Pulmonary artery endothelial cell (primary cell): ENCODE measurements at regions not wholly inside any gene's neighbourhood (a gene's known extent, or its start where the extent isn't known, plus 50 kb on each side); places are given as distances from the start of the nearest gene placed in this dataset.
"Not testable (repeated sequence)": the region's sequence is repeated elsewhere in the genome, so short reads cannot be mapped to it uniquely, and the experiment has no call there.

Source experiments
- DNase-seq: peaks from one replicate; pipeline ENCODE4 v3.0.0-alpha.2; 2011; ENCODE audit warnings: low read depth, low spot score

DNA sequence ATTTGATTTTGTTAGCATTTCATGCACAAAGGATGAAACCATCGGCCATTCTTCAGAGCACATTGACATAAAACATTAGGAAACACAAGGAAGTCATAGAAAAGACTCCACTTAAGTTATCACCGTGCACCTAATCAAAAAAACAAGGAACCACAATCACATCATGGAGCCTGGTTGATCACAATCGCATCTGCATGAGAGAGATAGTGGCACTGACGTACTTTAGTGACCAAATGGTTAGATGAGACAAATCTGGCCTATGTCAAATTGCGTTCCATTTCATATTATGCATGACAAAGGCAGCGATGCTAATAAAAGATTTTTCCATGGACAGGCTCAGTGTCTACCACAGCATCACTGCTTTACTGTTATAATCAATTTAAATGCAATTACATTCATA, 571.8 kb upstream of the ADGRL2 start:
- DNase-seq, result no peak

DNA sequence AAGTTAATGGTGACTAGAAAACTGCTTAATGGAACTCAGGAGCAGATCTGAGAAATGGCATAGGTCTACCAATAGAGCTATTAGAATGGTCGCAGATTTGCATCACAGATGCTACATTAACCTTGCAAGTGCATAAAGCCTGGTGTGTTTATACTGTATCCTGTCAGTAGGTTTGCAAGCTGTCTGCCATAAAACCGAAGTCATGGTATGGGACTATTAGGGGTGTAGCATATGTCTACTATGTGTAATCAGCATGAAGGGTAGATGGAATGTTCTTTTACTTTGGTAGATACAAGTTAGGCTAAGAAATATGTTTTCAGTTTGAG, 574.2 kb upstream of the ADGRL2 start:
- DNase-seq, result no peak

DNA sequence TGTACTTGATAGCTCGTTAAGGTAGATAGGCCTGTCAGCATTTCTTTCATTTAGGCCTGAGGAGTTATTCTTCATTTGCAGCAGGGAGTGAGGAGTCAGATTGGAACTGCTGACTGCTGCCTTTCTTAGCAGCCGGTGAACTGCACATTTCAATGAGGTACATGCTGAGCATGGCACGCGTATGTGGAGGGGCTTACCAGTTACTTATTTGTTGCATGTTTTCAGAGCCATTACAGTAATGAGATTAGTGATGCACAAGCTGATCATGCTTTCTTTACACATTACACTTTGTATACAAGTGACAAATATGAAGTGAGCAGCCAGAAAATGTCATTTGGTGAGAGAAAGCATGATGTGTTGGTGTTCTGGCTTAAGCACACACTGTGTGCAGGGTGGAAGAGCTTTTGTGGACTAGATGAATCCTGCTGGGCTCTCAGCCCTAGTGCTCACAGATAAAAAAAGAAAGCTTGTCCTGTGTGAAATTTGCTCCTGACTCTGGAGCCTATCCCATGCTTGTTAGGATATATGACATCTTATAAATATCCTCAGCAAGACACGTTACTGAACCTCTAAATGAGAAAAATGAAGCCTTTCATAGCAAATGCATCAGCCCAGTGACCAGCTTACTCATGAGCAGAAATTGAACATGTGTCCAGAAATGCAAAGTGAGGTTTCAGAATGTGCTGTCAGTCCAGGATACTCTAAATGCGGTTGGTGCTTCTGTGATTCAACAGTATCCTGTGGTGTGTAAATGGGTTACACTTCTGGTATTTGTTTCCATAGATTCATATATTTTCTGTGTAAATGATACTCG, 574.7 kb upstream of the ADGRL2 start:
- DNase-seq, result no peak

DNA sequence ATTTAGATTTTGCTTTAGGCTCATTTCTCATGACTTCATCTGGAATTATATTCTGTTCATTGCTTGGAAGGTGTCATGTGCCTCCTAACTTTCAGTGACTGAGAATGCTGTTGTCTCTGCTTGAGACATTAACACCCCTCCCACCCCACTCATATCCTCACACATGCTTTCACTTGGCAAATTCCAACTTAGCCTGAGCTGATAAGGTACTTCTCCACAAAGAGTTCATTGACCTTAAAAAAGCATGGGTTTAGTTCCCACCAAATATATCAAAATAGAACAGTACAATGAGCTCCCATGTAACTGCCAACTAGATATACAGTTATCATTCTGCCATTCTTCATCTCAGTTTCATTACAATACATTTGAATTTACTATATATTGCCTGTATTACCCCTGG, 576.5 kb upstream of the ADGRL2 start:
- no peak for DNase-seq

DNA sequence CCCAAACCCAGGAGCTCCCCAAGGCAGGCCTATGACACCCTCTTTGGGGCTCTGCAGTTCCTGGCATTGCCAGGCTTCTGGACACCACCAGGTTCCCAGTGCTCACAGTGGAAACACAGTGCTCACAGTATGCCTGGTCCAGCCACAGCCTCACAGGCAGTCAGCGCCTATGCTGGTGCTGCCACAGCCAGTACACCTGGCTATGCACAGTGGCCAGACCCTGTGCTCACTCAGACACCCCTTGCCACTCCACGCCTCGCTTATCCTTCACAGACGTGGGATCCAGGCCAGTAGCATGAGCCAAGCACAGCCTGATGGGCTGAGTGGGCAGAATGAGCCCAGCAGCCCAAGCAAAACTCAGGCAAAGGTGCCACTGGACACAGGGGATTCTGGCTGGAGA, 579.2 kb upstream of the ADGRL2 start:
- DNase-seq, result no peak

DNA sequence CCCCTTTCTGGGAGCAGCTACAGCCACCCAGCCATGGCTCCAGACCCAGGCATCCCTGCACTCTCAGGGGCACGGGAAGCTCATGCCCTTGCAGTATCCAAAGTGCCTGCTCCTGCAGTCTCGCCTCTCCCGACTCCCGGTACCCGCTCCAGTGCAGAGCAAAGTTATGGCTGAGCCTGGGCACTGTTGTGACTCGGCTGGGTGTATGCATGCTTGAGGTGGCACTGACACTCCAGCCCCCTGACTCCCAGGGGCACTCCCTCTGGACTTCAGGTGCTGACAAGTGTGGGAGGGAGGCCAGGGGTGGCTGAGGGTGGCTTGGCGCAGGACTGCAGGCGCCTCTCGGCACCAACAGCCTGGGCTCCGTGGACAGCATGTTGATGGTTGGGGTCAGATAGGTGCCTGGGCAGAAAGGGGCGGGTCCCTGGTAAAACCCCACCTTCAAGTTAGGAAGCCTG, 580.1 kb upstream of the ADGRL2 start:
- DNase-seq, result no peak

DNA sequence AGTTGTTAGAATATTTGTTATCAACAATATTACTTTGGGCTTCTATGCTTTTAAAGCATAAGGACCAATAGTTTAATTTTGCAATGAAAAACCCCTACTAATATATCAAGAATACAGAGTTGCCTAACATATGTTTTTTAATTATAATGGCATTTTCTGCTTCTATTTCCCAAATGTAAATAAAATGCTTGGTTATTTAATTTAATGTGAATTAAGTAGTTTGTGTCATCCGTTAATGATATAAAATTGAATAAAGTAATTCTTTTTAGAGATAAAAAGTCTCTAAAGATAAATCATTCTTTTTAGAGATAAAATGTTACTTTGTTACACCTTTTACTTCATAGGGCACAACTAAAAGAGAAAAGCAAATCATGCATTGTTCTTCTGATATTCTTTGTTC, 583.7 kb upstream of the ADGRL2 start:
- no peak for DNase-seq

DNA sequence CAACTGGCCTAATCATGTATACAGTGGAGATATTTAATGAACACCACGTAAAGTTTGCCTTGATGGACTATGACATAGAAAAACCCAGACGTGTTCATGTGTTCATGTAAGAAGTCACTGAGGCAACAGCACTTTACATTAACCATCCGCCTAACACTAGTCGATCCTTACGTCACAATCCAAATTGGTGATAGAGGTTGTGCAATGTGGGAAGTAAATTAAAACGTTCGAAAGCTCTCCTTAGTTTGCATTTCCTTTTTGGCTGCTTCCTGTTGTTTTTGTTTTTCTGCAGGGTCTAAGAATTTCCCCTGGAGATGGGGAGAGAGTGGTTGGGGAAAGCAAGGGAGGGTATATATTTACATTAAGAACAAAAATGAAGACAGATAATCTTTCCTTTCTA, 587.5 kb upstream of the ADGRL2 start:
- no peak for DNase-seq

DNA sequence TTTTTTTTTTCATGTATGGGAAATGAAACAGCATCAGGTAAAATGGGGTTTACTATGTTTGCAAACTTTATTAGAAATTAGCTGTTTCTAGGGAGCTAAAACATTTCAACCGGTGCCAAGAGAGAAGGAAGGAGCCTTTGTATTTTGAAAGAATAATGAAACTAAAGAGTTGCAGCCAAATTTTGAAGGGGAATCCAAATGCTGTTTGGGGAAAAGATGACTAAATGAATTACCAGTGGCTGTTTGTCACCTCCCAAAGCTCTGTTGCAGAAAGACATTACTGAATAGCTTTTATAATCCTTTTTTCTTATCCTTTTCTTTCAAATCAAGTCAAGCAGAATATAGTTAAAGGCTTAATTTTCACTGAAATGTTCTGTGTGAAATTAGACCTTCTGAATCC, 591.3 kb upstream of the ADGRL2 start:
- no peak for DNase-seq

DNA sequence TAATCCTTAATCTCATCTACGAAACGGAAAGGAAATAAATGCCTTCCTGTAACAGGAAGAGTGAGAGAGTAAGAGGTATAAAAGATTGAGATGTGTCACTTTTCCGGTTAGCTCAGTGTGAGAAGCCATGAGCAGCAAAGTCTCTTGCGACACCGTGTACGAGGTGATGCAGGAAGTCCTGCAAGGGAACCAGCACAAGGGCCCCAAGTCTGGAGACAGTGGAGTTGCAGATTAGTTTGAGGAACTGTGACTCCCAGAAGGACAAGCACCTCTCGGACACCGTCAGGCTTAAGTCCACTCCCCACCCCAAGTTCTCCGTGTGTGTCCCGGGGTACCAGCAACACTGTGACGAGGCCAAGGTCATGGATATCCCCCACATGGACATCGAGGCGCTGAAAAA, 592.3 kb upstream of the ADGRL2 start:
- DNase-seq, result no peak

DNA sequence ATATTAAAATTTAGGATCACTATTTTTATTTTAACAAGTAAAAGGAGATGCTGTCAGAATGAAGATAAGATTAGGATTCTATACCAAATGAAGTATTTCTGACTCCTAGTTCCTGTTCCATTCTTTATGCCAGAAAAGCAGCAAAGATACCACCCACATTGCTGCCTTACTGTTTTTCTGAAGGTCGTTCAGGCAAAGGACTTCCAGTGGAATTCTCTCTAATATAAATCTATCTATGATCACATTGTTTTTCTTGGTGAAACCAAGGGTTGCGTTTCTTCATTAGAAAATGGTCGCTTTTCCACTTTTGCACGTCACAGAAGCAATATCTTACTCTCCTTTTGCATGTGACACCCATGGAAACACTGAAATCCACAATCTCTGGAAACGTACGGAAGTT, 594.8 kb upstream of the ADGRL2 start:
- no peak for DNase-seq

DNA sequence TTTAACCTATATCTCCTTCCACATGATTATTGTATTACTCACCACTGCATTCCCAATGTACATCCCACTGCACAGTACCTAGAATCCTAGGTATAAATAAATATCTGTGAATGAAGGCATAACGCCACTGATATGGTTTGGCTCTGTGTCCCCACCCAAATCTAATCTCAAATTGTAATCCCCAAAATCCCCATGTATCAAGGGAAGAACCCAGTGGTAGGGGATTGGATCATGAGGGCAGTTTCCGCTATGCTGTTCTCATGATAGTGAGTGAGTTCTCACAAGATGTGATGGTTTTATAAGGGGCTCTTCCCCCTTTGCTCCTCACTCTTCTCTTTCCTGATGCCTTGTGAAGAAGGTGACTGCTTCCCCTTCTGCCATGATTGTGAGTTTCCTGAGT, 599.0 kb upstream of the ADGRL2 start:
- DNase-seq, result no peak

DNA sequence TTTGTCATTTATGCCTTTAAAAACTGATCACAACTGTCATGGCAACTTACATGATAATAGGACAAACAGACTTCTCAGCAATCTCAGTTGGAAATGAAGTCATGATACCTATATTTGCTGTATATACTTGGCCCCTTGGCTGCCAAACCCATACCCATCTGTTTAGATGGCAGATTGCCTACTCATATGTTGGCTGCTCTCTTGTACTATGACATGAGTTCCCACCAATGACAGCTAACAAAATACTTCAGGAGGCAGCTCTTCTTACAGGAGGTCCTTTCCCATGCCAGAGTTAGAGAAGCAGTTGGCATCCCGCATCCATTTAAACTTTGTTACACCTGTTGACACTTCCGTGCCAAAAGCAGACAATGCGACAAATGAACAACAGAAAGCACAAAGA, 603.1 kb upstream of the ADGRL2 start:
- DNase-seq, result no peak

DNA sequence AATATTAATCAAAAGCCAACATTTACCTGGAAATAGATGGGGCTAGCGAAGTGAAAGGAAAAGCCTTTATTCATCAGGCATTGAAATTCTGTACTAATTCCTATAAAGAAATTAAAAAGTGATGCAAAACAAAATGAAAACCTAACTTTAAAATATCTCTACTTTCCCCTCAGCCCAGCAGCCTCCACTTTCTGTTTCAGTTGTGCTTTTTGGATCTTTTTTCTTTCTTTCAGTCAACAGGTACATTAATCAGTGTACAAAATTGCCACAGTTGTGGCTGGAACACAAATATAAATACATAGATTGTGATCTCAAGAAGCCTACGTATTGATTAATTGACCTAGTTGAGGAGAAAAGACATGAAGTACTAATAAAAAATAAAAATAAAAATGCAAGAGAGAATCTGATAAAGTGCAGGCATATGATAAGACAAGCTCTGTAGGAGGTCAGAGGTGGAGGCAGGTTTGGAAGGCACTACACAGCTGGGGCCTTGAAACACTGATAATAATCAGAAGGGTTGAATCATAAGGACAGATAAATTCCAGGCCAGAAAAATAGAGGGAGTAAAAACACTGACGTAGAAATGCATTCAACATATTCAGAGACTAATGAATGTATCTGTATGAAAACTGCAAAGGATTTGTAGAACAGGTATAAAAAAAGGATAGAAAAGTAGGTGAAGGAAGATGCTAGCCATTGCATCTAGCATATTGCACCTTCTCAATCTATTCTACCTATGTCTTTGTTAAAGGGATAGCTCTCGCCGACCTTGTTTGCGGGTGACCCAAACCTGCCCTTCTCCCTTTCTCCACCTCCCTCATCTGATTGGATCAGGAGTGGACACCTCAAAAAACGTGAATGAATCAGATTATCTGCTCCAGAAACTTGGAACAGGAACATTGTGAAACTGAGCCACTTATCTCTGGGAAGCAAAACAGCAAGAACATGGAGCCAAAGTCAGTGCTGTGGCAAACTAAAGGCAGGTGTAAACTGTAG, 607.8 kb upstream of the ADGRL2 start:
- no peak for DNase-seq

DNA sequence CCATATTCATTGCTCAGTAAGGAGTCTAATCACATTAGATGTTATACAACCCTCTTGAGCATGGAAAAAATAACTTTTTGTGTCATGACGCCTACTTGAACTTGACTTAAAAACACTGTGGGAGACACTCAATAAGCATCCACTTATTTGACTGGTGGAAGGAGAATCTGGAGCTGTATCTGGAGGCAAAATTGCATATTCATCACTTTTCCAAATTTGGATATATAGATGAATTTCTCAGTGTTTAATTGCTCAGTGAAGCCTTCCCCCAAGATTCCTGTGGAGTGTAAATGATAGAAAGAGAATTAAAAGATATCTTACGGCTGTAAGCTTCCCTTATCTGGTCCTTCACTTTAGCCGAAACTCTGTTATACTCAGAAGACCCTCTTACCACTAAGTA, 610.7 kb upstream of the ADGRL2 start:
- DNase-seq, result no peak

DNA sequence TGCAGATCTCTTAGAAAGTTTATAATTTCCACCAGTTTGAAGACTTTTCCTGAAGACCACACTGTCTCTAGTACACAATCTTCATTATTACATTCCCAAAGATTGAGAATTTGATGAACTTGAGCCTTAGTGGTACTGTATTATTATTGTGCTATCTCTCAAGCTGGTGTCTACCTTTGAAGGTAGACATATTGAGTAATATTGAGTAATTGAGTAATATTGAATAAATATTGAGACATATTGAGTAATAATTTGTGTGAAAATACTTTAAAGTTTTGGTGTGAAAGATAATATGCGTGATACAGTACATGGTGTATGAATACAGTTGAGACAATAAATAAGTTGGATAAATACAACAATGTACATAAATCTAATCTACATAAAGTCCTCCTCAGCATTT, 613.1 kb upstream of the ADGRL2 start:
- no peak for DNase-seq

DNA sequence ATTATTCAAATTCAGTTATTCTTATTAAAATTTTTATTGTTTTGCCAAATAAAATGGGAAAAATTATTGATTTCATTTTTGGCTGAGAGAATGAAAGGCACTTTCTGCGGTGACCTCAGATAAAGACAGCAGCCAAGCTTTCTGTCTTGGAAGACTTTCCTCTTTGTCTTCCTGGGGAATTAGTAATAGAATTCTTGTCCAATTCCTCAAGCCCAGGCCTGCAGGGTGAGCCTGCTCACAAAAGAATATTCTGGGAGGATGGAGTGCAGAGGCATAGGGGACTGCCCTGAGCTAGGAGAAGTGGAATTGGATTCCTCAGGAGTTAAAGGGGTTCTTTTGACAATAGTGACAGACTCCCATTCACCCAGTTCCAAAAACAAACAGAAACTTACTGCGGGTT, 614.5 kb upstream of the ADGRL2 start:
- no peak for DNase-seq

DNA sequence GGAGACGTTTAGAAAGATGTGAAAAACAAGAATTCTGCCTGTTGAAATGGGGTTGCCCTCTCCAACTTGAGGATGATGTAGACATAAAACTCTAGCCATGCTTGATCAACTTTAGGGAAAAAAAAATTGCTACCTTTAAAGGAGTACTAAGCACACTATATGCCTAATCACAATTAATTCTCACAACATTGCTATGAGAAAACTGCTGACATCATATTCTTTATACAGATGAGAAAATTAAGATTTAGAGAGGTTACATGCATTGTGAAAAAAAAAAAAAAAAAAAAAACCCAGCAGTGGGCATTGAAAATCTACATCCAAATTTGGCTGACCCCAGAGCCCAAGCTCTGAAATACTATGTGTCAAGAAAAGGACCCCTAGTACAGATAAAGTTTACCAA, 617.2 kb upstream of the ADGRL2 start:
- no peak for DNase-seq

DNA sequence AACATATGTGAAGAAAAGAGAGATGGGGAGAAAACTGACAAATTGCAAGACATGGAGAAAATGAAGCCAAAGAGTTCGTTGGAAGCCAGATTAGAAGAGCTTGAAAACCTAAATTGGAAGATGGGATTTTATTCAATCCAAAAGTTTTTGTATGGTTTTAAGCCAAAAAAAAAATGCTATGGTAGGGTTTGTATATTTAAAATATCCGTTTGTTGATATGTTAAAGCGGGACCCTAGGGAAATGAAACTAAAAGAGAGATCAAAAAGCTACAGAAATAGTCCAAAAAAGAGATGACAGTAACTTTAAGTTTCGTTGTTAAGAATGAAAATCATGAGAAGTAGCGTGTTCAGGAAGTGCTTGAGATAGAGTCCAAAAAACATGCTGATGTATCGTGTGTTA, 617.7 kb upstream of the ADGRL2 start:
- DNase-seq, result no peak

DNA sequence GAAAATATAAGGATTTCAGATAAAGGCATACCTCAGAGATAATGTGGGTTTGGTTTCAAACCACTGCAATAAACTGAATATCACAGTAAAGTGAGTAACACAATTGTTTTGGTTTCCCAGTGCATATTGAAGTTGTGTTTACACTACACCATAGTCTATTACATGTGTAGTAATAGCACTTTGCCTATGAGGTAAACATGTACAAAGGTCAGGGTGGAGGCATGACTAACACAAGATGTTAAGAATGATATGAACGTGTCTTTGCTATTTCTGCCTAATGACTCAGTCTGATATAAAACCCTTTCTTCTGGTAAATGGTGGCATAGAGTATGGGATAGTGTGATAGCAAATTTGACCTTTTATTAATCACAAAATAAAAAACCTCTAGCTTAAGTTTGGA, 621.5 kb upstream of the ADGRL2 start:
- peak; percentile 2 for DNase-seq

DNA sequence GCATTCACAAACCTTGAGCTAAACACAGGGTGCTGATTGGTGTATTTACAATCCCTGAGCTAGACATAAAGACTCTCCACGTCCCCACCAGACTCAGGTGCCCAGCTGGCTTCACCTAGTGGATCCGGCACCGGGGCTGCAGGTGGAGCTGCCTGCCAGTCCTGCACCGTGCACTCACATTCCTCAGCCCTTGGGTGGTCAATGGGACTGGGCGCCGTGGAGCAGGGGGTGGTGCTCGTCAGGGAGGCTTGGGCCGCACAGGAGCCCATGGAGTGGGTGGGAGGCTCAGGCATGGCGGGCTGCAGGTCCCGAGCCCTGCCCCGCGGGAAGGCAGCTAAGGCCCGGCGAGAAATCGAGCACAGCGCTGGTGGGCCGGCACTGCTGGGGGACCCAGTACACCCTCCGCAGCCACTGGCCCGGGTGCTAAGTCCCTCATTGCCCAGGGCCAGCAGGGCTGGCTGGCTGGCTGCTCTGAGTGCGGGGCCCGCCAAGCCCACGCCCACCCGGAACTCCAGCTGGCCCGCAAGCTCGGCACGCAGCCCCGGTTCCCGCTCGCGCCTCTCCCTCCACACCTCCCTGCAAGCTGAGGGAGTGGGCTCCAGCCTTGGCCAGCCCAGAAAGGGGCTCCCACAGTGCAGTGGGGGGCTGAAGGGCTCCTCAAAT, 622.2 kb upstream of the ADGRL2 start:
- not testable (repeated sequence) for DNase-seq

DNA sequence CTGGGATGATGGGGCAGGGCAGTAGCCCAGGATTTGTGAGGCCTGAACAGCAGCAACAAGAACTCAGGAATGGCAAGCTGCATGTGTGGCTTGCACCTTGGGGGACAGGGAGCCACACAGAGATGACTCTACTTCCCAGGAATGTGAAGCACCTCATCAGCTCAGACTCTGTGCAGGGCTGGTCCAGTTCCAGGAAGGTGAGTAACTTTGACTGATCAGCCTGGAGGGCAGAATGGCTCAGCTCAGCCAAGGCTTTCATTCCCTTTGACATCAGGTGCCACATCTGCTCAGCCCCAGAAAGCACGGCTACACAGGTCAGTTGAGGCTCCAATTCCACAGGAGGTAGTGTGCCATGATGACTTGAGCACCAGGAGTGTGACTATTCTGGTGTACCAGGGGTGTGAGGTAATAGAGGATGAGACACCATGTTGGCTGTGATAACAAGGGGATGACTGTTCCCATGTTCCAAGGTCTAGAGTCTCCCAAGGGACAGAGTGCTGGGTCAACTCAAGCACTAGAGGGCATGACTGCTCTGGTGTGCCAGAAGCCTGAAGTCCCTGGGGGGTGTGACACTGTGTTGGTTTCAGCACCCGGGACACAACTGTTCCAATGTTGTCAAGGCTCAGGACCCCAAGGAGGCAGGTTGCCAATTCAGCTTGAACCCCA, 625.8 kb upstream of the ADGRL2 start:
- no peak for DNase-seq
